GM12891 (cell line): ENCODE measurements at regions not wholly inside any gene's neighbourhood (a gene's known extent, or its start where the extent isn't known, plus 50 kb on each side); places are given as distances from the start of the nearest gene placed in this dataset.

Source experiments
- POLR2A ChIP-seq: IDR thresholded peaks from 2 replicates; pipeline ENCODE4 v1.6.1; 2011; ENCODE audit warnings: low read depth, low read length, control low read depth
- POLR2AphosphoS5 ChIP-seq: IDR thresholded peaks from 2 replicates; pipeline ENCODE4 v1.6.1; 2011; ENCODE audit warnings: low read depth, low read length, control low read depth
- POU2F2 ChIP-seq: IDR thresholded peaks from 2 replicates; pipeline ENCODE4 v1.6.1; 2011; ENCODE audit warnings: low read depth, mild to moderate bottlenecking, control low read depth, low read length, moderate library complexity
- TAF1 ChIP-seq: IDR thresholded peaks from 2 replicates; pipeline ENCODE4 v1.6.1; 2011; ENCODE audit warnings: low read depth, low read length, control low read depth

DNA sequence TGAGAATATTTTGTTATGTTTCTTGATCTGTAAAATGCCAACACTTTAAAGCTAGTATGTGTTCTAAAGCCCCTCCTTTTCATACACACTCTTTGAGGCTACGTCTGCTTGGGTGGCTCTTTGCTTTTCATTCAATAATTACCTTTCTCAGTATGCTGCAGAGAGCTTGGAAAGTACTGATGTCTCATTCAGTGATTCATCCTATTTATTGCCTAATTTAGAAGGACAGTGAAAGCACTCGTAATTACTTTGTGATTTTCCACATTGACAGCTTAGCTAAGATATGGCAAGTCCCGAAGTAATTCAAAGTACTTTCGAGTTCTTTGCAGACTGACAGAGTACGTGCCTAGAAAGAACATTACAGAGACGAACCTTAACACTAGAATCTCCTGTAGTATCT lies 57.2 kb downstream of the BMP15 start:
- TF ChIP-seq POLR2AphosphoS5 (no peak), TAF1 (no peak), POLR2A (no peak), POU2F2 (no peak)
